Nephron progenitor cell (in vitro differentiated cells): ENCODE measurements at regions not wholly inside any gene's neighbourhood (a gene's known extent, or its start where the extent isn't known, plus 50 kb on each side); places are given as distances from the start of the nearest gene placed in this dataset.

Source experiments
- DNase-seq: peaks from one replicate; pipeline ENCODE4 v3.0.0; 2021
- H3K27ac Mint-ChIP-seq: 2 replicates; pipeline ENCODE4 v1.8.0; 2021; ENCODE audit warnings: mild to moderate bottlenecking, moderate library complexity, mixed read lengths
- H3K27me3 Mint-ChIP-seq: 2 replicates; pipeline ENCODE4 v1.8.0; 2021; ENCODE audit warnings: mild to moderate bottlenecking, low read depth, mixed read lengths; ENCODE audit not compliant: poor library complexity
- H3K36me3 Mint-ChIP-seq: 2 replicates; pipeline ENCODE4 v1.8.0; 2021; ENCODE audit warnings: low read depth, mixed read lengths
- H3K4me1 Mint-ChIP-seq: 2 replicates; pipeline ENCODE4 v1.8.0; 2021; ENCODE audit warnings: mixed read lengths
- H3K4me3 Mint-ChIP-seq: 2 replicates; pipeline ENCODE4 v1.8.0; 2021; ENCODE audit warnings: mild to moderate bottlenecking, moderate library complexity, mixed read lengths
- H3K9me3 Mint-ChIP-seq: 2 replicates; pipeline ENCODE4 v1.8.0; 2021; ENCODE audit warnings: mild to moderate bottlenecking, moderate library complexity, mixed read lengths
- TF ChIP-seq, protein P1 (sequence below): fragments of 200-600 bp; sonication (generic); IDR thresholded peaks from 2 replicates; pipeline ENCODE4 v1.5.0; 2021; ENCODE audit warnings: antibody characterized with exemption

DNA sequence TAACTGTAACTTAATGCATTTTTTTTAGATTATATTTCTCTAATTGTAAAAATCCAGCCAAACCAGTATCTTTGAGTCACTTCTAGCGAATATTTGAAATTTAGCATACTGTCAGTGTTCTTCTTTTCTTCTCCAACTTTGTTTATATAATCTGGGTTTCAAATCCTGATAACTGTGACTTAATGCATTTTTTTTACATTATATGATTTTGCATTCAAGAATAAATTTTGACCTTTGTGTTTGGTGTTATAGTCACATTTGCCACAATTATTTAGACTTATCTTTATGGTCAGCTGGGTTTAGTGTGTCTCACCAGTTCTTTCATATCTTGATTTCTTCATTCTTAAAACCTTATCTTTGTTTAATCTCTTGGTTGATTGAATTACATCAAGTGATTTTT is 345.7 kb downstream of the SLC4A3 start:
- H3K36me3 Mint-ChIP-seq, result no peaks in the 10 kb centered on the region
- TF ChIP-seq, protein P1, sequence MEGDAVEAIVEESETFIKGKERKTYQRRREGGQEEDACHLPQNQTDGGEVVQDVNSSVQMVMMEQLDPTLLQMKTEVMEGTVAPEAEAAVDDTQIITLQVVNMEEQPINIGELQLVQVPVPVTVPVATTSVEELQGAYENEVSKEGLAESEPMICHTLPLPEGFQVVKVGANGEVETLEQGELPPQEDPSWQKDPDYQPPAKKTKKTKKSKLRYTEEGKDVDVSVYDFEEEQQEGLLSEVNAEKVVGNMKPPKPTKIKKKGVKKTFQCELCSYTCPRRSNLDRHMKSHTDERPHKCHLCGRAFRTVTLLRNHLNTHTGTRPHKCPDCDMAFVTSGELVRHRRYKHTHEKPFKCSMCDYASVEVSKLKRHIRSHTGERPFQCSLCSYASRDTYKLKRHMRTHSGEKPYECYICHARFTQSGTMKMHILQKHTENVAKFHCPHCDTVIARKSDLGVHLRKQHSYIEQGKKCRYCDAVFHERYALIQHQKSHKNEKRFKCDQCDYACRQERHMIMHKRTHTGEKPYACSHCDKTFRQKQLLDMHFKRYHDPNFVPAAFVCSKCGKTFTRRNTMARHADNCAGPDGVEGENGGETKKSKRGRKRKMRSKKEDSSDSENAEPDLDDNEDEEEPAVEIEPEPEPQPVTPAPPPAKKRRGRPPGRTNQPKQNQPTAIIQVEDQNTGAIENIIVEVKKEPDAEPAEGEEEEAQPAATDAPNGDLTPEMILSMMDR, result no peak
- no peak overlapping the region for H3K27ac Mint-ChIP-seq
- H3K4me3 Mint-ChIP-seq, result no peak overlapping the region
- no peaks in the 10 kb centered on the region for H3K27me3 Mint-ChIP-seq
- H3K4me1 Mint-ChIP-seq, result no peaks in the 10 kb centered on the region
- H3K9me3 Mint-ChIP-seq, result no peaks in the 10 kb centered on the region
- DNase-seq, result no peak

GRCh38 chr2:219976871-219977270 is 349.4 kb downstream of the SLC4A3 start:
- Mint-ChIP-seq H3K36me3 (no peaks in the 10 kb centered on the region), H3K4me1 (peaks cover 8% of the 10 kb centered on the region), H3K27me3 (no peaks in the 10 kb centered on the region)

DNA sequence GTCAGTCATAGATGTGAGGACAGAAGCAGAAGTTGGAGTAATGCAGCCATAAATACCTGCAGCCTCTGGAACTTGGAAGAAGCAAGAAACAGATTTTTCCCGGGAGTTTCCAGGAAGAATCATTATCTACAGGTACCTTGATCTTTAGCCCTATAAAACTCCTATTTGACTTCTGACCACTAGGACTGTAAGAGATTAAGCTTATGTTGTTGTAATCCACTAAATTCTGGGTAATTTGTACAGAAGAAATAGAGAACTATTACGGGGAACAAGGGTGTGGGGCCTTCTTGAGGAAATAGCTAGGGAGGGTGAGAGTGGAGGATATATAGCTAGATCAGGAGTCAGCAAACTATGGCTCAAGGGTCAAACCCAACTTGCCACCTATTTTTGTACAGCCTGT is 353.2 kb downstream of the SLC4A3 start:
- no peaks in the 10 kb centered on the region for H3K27me3 Mint-ChIP-seq
- TF ChIP-seq, protein P1, result no peak
- no peak overlapping the region for H3K4me3 Mint-ChIP-seq
- no peak overlapping the region for H3K27ac Mint-ChIP-seq
- H3K9me3 Mint-ChIP-seq, result no peaks in the 10 kb centered on the region
- H3K4me1 Mint-ChIP-seq, result peaks cover 8% of the 10 kb centered on the region
- no peak for DNase-seq
- H3K36me3 Mint-ChIP-seq, result no peaks in the 10 kb centered on the region

More at GRCh38 chr2:219976871-219977270, 349.4 kb downstream of the SLC4A3 start:
- DNase-seq, result no peak
- H3K27ac Mint-ChIP-seq, result no peak overlapping the region
- no peaks in the 10 kb centered on the region for H3K9me3 Mint-ChIP-seq
- H3K4me3 Mint-ChIP-seq, result no peak overlapping the region
- TF ChIP-seq, protein P1, result no peak

- Mint-ChIP-seq H3K4me3 (no peak overlapping the region), H3K27me3 (no peaks in the 10 kb centered on the region), H3K4me1 (peaks cover 9% of the 10 kb centered on the region), H3K27ac (no peak overlapping the region), H3K36me3 (no peaks in the 10 kb centered on the region), H3K9me3 (no peaks in the 10 kb centered on the region)
- no peak for DNase-seq
- TF ChIP-seq, protein P1, result no peak
These were observed 356.4 kb downstream of the SLC4A3 start for GRCh38 chr2:219983836-219984235.

- H3K4me3 Mint-ChIP-seq, result no peak overlapping the region
These were observed 357.6 kb downstream of the SLC4A3 start for GRCh38 chr2:219985017-219985416.

GRCh38 chr2:219987830-219988229 is 360.4 kb downstream of the SLC4A3 start:
- Mint-ChIP-seq H3K36me3 (no peaks in the 10 kb centered on the region), H3K4me3 (no peak overlapping the region)
- no peak for DNase-seq

More at GRCh38 chr2:219985017-219985416, 357.6 kb downstream of the SLC4A3 start:
- DNase-seq, result no peak
- H3K4me1 Mint-ChIP-seq, result peaks cover 19% of the 10 kb centered on the region
- H3K27me3 Mint-ChIP-seq, result no peaks in the 10 kb centered on the region
- H3K9me3 Mint-ChIP-seq, result no peaks in the 10 kb centered on the region
- no peaks in the 10 kb centered on the region for H3K36me3 Mint-ChIP-seq
- H3K27ac Mint-ChIP-seq, result no peak overlapping the region
- TF ChIP-seq, protein P1, result no peak

More at GRCh38 chr2:219987830-219988229, 360.4 kb downstream of the SLC4A3 start:
- Mint-ChIP-seq H3K27me3 (no peaks in the 10 kb centered on the region), H3K9me3 (peaks cover 4% of the 10 kb centered on the region), H3K4me1 (peaks cover 13% of the 10 kb centered on the region), H3K27ac (no peak overlapping the region)
- TF ChIP-seq, protein P1, result no peak
